Stimulated activated CD8-positive, alpha-beta memory T cell treated with anti-CD3 and anti-CD28 coated beads, Interleukin-12 subunit alpha, Interleukin-12 subunit beta, amount 100 ng/mL, for 24 hours (primary cell): ENCODE measurements at regions not wholly inside any gene's neighbourhood (a gene's known extent, or its start where the extent isn't known, plus 50 kb on each side); places are given as distances from the start of the nearest gene placed in this dataset.

Source experiments
- DNase-seq: peaks from one replicate; pipeline ENCODE4 v3.0.0-alpha.2; 2020; ENCODE audit errors: extremely low read depth

DNA sequence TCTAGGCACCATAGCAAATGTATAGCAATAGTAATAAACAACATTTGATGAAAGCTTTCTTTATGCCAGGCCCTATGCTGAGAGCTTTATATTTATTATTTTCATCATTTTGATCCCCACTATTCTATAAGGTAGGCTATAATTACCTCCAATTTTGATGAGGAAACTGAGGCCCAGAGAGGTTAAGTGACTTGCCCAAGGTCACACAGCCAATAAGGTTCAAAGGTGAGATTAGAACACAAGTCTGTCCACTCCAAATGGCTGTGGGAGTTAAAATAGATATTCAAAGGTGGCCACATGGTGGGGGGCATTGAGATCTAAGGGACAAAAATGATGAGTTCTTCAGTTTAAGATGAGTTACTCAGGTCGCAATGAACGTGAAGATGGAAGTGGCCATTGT is 269.9 kb downstream of the BMP7 start:
- no peak for DNase-seq

DNA sequence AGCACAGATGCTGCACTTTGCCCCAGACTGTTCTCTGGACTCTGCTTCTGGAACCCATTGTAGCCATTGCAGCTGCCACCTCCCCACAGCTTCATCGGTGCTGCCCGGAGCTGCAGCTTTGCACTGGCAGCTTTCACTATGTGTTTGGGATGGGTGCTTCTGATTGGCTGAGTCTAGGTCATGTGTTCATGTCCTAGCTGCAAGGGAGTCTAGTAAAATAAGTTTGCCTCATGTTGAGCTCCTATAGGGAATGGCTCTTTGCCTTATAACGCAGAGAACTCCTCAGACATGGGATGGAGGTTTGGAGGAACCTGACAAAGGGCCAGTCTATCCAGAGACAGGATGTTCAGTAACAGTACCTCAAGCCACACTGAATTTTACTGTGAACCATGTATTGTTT is 268.0 kb downstream of the BMP7 start:
- no peak for DNase-seq

DNA sequence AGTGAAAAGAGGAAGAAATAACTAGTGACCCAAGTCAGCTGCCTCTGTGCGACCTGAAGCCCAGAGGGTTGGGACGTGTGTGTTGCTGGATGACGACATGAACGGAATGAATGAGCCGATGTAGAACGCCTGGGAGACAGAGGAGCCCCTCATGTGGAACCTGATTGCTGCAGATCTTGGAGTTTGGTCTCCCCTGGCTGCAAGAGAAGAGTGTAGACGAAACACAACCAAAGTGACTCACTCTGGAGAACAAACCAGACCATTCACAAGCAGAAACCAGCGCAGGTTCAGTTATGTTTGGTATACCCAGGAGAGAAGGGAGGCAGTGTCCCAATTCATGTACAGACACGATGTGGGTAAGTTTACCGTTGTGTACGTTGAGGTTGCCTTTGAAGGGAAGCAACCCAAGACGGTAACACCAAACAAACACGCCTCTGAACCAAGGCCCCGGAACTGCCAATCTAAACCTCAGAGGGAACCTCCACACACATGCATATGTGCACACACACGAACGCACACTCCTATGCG is 265.9 kb downstream of the BMP7 start:
- no peak for DNase-seq

DNA sequence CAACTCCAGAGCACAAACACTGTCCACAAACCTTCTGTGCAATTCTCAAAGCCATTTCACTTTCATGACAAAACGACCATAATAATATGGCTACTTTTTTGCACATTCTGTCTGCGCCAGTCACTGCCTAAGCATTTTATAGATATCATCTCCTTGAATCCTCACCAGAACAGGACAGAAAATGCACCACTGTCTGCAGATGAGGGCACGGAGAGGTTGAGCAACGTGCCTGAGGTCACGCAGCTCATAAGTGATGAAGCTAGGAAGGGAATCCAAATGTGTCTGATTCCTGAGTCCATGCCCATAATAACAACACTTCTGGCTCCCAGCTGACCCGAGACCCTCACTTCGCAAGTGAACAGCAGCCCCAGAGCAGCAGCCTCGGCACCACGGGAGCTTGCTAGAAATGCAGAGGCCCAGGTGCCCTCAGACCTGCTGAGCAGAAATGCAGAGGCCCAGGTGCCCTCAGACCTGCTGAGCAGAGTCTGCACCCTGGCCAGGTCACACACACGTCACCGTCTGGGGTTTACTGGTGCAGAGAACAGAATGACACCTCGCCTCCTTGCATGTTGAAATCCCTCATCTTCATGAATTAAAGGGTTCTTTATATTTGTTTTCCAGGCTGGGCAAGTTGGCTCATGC is 265.2 kb downstream of the BMP7 start:
- DNase-seq = no peak

DNA sequence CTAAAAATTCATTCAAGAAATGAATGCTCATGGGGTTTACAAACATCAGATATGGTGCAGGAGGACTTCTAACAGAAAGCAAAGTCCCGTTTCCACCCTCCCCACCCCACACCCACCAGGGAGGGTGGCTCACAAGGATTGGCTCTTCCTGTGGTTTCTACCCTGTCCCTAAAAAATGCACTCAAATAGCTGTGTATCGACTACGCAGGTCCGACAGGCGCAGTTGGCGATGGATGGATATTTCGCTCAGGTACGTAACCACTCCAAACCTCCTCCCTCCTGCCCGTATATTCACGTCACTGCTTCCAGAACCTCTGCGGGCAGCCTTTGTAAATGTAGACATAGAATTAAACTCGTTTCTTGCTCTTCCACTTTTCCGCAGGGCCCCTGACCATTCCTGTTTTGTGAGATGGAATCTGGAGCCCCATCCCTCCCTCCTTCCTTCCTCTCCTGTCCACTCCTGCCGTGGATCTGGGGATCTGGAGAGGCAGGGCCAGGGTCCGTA is 264.3 kb downstream of the BMP7 start:
- DNase-seq = no peak

DNA sequence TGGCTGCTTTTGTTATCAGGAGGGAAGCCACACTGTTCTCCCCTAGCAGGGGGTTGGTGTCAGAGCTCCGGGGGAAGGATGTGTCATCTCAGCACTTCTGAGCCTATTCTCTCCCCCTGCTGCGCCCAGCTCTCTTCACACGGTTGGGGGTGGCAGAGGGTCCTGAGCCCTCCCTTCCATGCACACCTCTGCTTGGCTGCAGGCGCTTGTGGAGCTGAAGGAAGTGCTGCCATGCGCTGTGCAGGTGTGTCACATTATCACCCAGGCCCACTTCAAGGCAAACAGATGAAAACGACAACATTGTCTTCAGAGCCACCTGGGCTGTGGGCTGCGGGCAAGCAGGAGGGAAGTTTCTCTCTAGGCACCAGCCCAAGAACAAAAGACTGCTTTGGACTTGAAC is 263.4 kb downstream of the BMP7 start:
- DNase-seq = no peak

DNA sequence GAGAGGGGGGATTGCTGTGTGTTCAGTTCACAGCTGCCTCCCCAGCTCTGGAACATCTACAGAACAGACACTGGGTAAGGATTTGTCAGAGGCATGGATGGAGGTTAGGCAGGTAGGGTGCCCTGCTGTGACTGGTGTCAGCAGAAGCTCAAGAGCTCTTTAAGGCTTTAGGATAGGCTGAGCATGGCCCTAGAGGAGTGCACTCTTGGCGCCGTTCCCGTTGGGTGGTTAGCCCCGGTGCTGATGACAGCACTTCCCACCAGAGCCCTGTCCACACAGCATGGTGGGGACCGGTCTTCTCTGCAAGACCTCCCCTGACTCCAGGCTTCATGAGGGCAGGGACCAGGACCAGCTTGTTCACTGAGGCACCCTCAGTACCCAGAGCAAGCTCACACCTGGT is 262.0 kb downstream of the BMP7 start:
- DNase-seq = no peak

DNA sequence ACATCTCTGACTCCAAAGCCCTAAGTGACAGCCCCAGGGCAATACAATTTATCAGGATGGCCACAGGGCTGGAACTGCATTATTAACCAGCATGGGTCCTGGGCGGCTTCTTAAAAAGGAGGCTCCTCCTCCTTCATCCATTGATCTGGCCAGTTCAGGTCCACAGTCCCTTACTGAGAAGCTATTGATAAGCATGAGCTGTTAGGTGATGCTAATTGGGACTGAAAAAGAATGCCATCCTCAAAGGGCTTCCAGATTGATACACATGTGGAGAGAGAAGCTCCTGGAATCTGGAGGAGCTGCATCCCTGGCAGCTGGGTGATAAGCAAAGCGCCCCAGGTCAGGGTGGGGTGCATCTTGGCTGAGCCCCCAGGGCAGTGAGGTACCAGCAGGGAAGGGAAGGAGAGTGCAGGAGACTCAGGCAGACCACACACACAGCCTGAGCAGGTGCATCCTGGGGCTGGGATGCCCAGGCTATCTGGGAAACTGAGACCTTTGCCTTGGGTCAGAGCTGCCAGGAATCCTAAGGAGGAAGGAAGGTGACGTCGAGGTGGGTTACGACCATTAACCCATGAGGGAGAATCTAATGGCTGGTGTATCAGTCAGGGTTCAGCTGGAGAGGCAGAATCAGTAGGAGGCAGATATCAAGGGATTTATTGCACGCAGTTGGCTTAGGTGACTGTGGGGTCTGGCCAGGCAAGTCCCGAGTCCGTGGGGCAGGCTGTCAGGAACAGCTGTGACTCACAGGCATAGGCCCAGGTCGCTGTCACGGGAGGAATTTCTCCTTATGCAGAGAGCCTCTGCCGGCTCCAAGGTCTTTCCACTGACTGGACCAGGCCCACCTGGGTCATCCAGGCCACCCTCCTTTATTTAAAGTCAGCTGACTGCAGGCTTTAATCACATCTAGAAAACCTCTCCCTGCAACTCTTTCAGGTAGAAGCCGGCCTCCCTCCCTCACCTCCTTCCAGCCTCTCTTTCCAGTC is 261.2 kb downstream of the BMP7 start:
- DNase-seq = no peak

DNA sequence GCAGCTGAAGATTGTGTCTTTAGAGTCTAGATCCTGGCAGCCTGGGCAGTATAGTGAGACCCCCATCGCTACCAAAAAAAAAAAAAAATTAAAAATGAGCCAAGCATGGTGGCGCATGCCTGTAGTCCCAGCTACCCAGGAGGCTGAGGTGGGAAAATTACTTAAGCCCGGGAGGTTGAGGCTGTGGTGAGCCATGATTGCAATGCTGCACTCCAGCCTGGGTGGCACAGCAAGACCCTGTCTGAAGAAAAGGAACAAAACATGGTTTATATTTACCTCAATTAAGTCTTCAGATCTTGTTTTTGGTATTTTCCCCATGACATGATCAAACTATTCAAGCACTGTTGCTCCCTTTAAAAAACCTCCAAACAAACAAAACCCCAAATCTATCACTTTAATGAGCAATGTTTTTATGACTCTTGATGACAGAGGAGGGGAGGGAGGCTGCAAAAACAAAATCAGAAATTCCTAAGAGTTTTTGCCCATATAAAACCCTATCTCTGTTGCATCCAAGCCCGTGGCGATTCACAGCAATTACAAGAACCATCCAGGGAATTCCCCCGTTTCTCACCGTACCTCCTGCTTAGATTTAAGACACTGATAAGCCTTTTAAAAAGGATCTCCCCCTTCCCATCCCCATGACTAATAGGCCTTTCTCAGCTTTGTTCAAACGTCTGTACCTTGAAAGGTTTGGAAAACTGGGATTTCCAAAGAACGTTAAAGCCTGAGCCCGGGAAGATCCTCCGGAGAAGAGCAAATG is 259.9 kb downstream of the BMP7 start:
- no peak for DNase-seq

DNA sequence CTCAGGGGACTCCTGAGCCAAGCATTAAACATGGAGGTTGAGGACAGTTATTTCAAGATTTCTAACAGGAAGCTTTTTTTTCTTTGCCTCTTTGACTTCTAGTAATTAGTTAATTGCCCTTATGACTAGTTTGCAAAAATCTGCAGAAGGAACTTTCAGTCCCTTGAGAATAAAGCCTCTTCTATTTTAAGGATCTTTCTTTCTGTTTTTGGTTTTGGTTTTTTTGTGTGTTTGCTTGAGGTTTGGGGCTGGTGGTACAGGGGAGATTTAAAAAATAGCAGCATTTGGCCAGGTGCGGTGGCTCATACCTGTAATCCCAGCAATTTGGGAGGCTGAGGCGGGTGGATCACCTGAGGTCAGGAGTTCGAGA is 259.3 kb downstream of the BMP7 start:
- no peak for DNase-seq

DNA sequence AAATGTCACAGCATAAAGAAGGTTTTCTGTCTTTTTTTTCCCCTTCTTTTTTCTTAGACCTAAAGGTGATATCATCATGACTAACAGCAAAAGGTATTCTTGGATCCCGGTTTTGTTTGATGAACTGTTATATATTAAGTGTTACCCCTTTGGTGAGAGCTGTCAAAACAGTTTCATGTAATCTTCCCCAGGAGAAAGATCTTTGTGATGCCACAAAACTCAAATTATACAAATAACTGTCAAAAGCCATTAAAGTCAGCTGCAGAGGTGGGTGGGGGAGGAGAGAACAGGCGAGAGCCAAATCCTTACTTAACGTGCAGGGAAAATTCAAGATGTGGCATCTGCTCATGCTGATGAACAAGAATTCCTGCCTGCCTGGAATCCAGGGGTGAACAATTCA is 258.2 kb downstream of the BMP7 start:
- DNase-seq = no peak

DNA sequence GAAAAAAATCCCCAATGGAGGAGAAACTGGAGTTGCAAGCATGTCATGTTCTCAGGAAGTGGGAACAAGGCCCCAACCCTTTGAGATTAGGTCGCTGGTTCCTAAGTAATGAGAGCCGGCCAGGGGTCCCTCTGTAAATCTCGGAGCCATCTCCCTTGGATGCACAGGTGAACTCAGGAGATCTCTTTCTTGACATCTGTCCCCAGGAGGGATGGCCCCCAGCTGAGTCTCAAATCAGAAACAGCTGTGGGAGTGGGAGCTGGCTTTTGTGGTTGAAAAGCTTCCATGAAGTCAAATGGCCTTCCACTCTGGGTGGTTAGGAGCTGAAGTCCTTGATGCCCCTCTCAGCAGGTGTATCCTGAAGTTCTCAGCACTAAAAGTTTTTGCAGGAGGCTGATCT is 257.1 kb downstream of the BMP7 start:
- DNase-seq = no peak

DNA sequence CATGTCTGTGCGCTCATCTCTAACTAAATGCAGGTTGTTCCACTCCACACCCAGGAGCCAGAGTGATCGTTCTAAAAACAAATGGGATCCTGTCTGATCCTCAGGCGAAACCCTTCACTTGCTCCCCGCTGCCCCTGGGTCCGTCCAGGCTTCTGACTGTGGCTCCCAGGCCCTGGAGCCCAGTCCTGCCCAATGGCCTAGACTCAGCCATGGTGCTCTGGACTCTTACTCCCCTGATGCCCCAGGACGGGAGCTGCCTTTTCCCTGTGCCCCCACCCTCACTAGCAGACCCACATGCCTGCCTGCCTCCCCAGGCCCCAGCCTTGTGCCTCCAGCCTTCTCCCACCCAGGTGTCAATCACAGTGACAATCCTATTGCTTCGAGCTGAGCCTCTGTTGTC is 256.7 kb downstream of the BMP7 start:
- no peak for DNase-seq

DNA sequence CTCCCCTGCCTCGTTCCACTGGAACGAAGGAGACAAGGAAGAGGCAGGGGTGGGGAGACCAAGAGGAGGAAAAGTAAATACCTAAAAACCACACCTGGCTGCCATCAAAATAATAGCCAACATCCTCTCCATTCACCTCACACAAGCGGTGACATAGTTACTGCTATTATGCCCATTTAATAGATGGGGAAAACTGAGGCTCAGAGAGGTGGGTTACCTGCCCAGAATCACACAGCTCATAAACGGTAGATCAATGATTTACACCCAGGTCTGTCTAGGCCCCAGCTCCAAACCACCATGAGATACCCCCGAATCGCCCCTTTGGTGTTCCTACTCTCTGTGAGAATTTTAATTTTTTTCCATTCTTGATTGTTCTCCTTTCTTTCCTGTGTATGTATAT is 253.8 kb downstream of the BMP7 start:
- DNase-seq = no peak

DNA sequence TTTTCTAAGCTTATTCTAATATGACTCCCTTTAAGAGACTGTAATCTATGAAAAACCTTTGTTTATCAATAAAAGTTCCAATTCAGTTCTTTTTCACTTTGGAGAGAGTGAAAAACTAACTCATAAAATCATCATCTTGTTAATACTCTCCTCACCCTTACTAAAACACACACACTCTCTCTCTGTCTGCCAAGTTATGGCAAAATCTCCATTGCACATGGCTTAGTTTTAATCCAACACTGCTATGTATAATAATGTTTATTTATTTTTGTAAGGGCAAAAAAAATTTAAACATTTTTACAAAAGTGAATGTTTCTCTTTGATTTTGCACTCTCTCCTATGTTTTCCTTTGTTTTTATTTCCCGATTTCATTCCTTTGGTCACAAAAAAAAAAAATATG is 253.2 kb downstream of the BMP7 start:
- DNase-seq = no peak

DNA sequence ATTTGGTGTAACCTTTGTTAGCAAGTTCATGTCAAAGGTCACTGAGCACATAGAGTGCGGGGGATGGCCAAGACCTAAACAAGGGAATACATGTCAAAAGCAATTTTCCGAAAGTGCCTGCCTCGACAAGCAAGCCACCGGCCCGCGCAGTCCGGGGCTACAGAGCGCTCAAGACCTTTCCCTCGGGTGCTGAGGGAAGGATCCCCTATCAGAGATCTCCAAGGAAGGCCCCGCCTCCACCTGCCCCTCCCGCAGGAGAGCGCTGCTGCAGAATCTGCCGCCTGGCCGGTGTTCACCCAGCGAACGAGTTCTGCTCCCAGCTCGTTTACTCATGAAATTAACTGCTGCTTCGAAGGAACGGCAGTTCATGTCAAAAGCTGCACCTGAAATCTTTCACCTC is 252.7 kb downstream of the BMP7 start:
- DNase-seq = no peak

DNA sequence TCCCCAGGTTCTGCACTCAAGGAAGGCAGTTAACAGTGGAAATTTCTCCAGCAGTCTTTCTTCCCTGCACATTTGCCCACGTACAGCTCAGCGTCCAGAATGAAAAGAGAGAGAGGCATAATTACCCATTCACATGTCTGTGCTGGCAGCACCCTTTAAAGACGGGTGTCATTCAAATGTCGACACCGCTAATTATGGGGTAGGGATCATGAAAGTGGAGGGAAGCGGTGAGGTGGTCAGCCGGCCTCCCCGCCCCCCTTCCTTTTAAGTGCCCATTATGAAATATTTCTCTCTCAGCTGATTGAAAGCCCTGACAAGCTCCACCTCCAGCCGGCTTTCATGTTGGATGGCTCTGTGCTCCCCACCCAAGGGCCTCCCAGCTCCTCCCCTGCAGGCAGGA is 246.1 kb downstream of the BMP7 start:
- no peak for DNase-seq

DNA sequence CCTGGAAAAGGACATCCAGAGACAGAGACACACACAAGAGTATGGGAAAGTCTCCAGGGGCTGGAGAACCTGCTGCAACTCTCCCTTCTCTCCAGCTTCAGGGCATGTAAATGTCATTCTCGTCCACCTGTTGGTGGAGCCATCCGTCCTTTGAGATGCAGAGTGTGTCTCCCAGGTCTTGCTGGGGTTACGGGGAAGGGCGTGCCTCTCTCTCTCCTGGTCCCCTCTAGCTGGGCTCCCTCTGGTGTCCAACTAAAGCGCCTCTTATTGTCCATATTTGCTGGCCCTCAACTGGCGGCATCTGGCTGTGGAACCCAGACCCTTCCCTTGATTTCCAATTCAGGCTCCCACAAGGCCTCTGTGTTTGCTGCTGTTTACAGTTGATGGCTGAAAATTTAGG is 244.1 kb downstream of the BMP7 start:
- no peak for DNase-seq

DNA sequence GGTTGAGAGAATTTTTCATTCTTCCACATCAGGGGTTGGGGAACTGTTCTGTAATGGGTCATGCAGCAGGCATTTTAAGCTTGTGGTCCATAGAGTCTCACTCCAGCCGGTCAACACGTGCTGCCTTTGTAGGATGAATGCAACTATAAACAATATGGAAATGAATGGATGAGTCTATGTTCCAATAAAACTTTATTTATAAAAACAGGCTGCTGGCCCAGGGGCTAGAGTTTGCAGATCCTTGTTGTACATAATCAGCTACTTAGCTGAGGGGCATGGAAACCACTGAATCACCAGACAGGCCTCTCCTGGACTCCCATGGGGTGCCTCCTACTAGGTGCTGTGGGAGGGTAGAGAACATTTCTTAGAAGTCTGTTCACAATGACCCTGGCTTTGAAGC is 243.4 kb downstream of the BMP7 start:
- no peak for DNase-seq

DNA sequence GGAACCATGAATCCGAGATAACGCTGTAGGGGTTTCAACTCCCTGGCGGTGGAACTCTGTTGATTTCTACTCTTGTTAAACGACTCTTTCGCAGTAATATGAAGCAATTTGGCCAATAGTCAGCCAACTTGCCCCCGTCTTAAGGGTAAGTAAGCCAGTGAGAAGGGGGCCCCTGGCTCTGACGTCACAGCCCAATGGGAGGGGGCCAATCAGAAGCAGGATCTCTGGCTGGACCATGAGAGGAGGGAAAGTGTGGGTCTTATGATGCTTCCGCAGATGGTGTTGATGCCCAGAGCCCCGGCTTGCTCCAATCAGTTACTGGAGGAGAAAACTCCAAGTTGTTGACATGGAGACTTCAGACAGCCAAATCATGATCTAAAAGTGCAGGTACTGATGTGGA is 242.4 kb downstream of the BMP7 start:
- DNase-seq = no peak

DNA sequence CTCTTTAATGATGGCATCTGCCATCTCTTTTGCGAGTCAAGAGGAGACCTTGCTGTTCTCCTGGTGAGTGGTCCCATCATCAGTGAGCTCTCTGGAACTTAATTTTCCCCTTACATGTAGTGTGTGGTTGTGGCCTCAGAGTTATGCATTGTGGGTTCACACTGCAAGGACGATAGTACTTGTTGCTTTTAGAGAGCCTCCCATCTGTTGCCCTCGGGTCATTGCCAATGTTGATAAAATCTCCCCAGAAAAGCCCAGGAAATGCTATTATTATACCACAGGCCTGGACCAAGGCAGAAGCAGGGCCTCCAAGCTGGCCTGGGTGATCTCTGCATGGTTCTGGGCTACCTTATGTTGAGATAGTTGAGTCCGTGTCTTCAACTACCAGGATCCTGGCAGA is 241.6 kb downstream of the BMP7 start:
- no peak for DNase-seq

DNA sequence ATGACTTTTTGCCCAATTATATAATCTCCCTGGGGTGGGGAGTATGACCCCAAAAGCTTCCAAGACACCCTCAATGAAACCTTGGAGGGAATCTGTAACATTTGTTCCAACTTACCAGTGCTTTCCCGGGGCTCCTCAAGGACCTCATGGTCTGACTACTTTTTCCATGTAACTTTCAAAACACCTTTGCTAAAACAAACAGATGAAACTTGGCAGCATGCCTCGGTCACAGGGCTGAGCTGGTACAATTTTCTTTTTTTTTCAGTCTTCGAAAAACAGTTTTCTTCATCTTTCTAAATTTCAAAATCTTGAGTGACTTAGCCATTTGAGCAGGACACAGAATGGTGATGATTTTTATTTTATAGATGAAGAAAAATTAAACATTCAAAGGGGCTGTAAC is 241.2 kb downstream of the BMP7 start:
- DNase-seq = no peak
